NCI-H82 treated with DMSO at 0.1 percent for 48 hours (cell line): ENCODE measurements at regions not wholly inside any gene's neighbourhood (a gene's known extent, or its start where the extent isn't known, plus 50 kb on each side); places are given as distances from the start of the nearest gene placed in this dataset.
"Not testable (repeated sequence)": the region's sequence is repeated elsewhere in the genome, so short reads cannot be mapped to it uniquely, and the experiment has no call there.

ENCODE experiments used
- DNase-seq: peaks from one replicate; lab custom pipeline; 2025; ENCODE audit not compliant: unreplicated experiment; lab: John Stamatoyannopoulos, UW

DNA sequence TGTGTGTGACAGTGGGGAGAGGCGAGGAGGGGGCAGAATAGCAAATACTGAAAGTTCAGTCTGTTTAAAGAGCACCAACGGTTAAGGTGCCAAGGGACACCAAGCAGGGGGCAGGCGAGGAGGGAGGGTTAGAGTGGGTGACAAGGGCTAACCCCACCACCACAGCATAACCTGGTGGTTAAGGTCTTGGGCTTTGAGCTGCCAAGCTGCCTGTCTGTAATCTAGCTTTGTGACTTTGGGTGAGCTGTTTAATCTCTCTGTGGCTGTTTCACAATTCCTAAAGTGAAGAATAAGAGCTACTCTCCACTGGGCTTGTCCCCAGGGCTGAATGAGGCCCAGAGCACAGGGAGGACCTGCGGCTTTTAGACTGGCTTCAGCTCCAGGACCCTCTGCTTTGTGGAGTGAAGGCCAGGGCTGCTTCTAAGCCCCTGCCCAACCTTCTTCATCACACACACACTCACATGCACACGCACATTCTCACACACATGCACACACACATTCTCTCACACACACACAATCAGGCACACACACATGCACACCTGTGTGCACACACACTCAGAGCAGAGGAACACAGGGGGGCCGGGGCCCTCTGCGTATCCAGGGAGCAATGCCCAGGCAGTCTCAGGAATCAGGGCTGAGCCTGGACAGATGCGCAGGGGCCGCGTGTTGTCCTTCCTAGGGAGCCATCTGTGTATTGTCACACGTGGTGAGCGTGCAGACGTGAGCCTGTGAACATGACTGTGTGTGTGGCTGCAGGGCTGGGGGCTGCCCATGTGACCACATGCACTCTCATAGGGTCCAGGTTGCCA, 101.6 kb upstream of the TARDBP start:
- peak; percentile 32 for DNase-seq

- DNase-seq, result no peak
These were observed 100.8 kb upstream of the TARDBP start for GRCh38 chr1:10911490-10912166.

GRCh38 chr1:10912441-10912840, 100.0 kb upstream of the TARDBP start:
- DNase-seq, result no peak

DNA sequence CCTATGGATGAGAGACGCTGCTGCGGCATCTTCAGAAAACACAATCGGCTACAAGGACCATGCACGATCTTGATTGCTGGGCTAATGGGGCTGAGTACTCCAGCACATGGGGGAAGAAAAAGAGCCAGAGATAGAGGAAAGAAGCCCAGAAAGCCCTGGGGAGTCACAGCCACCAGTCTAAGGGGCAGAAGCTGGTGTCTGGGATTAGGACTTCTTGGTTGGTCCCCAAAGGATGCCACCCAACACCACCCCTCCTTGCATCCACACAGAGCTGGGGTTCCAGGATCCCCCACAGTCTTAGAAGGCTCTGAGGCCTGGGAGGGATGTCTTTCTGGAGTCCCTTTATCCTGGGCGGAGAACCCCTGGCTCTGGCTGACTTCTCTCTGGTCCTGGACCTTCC, 98.4 kb upstream of the TARDBP start:
- no peak for DNase-seq

- DNase-seq, result no peak
These were observed 96.9 kb upstream of the TARDBP start for GRCh38 chr1:10915594-10915993.

DNA sequence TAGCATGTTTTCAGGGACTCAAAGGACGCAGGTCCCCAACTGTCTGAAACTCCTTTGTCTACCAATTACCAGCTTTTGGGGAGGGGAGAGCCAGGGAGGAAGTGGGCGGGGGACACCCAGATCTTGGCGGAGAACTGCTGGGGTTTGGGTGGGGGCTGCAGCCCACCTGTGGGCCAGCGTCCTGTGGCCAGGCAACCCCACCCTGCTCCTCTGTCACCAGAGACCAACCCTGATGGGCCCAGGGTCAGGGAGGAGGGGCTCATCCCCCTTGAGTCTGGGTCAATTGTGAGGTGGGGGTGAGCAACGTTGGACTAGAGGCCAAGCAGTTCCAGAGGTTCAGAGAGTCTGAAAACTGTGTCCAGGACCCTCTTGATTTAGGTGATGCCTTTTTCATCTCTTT, 96.1 kb upstream of the TARDBP start:
- no peak for DNase-seq

DNA sequence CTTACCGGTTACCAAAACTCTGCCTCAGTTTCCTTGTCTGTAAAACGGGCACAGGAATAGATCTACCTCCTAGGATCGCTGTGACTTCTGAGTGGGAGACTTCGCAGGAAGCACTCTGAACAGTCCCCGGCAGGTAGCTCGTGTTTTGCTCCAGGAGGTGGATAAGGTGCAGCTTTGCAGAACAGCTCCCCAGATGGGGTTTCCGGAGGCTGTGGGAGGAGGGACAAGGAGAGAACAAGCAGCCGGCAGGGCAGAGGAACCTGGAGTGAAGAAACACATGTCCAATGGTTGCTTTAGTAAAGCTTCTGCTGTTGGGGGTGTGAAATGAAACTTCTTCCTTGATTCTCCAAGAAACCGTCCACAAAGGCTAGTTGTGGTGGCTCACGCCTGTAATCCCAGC, 95.5 kb upstream of the TARDBP start:
- DNase-seq, result no peak

DNA sequence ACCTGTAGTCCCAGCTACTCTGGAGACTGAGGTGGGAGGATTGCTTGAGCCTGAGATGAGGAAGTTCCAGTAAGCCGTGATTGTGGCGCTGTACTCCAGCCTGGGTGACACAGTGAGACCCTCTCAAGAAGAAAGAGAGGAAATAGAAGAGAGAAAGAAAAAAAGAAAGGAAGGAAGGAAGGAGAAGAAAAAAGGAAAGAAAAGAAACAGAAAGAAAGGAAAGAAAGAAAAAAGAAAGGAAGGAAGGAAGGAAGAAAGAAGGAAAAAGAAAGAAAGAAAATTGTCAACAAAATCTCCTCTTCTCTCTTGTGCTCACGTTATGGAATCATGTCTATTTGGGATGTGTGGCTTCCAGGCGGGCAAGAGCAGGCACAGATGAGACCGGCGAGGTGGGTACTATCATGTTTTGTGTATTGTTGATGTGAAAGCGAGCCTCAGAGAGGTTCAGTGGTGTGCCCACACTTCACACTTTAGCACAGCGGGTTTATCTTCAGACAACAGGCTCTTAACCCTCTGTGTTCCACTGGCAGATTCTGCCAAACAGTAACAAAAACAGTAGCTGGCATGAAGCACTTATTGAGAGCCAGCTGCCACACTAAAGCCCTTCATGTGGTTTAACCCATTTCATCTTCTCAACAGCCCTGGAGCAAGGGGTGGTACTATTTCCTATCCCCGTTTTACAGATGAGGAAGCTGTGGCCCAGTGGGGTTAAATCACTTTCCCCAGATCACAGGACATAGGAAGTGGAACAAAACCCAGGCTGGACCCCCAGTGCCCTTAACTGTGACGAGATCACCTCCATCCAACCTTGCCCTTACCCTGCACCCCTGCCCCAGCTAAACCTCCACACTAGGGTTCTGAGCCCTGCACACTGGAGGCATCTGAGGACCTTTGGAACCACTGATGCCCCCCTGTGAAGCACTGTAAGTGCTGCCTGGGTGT, 94.7 kb upstream of the TARDBP start:
- no peak for DNase-seq

DNA sequence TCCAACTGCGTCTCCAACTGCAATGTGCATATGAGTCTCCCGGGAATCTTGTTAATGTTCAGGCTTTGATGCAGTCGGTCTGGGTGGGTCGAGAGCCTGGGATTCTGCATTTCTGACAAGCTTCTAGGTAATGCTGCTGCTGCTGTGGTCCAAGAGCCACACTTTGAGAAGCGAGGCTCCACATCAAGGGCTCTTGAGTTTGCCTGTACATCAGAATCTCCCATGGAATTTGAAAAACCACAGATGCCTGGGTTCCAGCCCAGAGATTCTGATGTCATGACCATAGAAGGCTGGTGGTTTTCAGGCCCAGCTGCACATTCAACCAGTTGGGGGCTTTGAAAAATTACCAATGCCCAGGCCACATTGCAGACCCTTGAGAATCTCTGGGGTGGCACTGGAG, 93.9 kb upstream of the TARDBP start:
- no peak for DNase-seq

DNA sequence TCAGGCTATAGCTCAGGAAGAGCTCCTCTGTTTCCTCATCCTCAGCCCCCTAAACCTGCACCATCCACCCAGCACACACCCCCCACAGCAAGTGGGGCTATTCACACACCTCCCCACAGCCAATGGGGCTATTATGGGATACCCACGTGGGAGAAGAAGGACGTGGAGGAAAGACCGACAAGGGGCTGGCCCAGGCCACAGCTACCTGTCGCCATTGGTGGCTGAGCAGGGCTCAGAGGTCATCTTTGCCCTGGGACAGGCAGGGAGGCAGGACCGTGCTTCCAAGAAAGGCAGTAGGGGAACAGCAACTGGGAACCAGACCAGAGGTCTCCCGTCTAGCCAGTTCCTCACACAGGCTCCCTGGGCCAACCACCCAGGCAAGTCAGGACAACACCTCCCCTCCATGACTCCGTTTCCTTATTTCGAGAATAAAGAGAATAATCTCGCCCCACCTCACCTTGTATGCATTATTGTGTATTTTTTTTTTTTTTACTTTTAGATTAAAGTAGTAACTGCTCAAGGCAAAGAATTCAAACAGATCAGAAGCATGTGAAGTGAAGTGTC, 92.3 kb upstream of the TARDBP start:
- no peak for DNase-seq

GRCh38 chr1:10922315-10923060, 90.0 kb upstream of the TARDBP start:
- DNase-seq, result not testable (repeated sequence)

DNA sequence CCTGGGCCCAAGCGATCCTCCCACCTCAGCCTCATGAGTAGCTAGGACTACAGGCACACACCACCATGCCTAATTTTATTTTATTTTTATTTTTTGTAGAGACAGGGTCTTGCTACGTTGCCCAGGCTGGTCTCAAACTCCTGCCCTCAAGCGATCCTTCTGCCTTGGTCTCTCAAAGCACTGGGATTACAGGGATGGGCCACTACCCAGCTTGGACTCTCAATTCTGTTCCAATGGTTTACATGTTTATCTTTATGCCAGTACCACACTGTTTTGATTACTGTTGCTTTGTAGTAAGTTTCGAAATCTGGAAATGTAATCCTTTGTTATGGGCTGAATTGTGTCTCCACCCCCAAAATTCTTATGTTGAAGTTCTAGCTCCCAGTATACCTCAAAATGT, 88.4 kb upstream of the TARDBP start:
- DNase-seq, result no peak

DNA sequence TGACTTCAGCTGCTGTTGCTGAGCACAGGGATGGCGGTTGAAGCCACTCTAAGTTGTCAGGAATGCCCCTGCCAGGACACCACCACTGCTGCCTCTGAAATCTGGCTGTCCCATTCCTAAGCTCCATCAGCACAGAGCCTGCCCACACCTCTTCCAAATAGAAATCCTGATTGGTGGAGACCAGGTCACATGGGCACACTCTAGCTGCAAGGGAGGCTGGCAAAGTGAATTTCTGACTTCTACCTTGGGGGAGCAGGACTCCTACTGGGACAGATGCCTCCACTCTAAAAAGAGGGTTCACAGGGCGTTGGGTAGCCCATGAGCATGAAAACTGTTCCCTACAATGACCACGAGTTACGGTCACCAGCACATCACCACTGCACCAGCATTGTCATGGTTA, 83.8 kb upstream of the TARDBP start:
- DNase-seq, result no peak

DNA sequence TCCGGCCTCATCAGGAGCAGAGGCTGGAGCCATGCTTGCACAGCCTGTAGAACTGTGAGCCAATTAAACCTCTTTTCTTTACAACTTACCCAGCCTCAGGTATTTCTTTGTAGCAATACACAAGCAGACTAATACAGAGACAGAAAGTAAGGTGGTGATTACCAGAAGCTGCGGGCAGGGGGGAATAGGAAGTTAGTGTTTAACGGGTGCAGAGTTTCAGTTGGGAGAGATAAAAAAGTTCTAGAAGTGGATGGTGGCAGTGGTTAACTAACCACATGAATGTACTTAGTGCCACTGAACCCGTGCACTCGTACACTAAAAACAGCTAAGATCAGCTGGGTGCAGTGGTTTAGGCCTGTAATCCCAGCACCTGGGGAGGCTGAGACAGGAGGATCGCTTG, 80.4 kb upstream of the TARDBP start:
- DNase-seq, result no peak

- DNase-seq, result no peak
These were observed 78.2 kb upstream of the TARDBP start for GRCh38 chr1:10934150-10934818.

DNA sequence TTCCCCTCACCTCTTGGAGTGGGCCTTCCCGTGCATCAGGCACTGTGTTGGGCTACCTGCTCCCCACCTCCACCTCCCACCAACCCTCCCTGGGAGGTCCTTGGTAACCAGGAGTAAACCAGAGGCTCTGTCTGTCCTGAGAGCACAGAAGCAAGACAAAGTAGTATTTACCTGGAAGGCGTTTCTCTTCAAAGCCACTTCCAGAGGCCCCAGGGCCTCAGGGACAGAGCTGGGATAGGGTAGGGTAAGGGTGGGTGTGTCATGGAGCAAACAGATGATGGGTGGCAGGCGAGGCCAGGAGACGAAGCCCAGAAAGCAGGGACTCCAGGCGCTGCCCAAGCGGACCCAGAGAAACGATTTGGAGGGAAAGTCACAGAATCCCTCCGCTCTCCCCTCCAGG, 77.2 kb upstream of the TARDBP start:
- no peak for DNase-seq

DNA sequence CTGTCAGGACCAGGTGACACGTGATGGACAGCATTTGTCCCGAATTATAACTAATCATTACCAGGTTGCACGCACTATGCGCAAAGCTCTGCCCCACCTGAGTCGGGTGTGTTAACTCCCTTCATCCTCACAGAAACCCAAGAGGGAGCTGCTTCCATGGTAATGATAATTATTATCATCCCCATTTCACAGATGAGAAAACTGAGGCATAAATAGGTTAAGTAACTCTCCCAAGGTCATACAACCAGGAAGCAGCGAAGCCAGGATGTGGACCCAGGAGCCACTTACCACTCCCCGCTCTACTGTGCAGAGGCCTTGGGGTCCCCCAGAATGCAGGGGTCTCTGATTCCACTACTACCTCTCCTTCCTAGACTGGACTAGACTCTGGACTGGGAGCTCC, 76.7 kb upstream of the TARDBP start:
- no peak for DNase-seq

DNA sequence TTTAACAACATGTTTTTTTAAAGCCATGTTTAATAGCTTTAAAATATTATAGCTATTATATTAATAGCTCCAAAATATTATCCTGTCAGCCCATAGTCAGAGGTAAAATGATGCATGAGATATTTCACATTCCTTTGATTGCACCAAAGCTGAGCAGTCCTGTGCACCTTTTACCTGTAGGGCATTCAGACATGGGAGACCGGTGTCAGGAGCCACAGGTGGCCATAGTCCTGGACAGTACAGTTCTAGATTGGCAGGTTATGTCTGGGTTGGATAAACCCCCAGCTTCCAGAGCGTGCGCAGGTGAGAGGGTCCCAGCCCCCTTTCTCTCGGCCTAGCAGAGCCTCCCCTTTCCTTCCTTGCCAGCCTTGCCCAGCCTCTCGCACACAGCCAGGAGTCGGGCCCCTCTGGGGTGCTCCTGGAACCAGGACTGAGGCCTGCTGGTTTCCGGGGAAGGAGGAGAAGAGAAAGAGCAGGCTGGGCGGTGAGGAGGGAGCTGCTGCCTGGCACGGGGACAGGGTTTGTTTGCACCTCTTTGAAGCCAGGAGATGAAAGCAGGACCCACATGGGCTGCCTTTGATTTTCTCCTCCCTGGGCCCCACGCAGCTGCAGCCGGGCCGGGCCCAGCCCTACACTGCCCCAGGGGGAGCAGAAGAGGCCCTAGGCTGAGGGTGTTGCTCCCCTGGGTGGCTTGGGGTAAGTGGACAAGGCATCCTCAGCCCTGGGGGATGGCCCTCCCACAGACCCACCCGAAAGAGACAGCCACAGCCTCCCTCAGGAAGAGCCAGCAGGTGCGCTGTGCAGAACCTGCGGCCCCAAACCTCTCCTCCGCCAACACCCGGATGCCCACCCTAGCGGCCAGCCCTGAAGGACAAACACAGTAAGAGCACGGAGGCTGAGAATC, 75.2 kb upstream of the TARDBP start:
- no peak for DNase-seq
